ENCODE measurements at regions not wholly inside any gene's neighbourhood (a gene's known extent, or its start where the extent isn't known, plus 50 kb on each side); places are given as distances from the start of the nearest gene placed in this dataset.

DNA sequence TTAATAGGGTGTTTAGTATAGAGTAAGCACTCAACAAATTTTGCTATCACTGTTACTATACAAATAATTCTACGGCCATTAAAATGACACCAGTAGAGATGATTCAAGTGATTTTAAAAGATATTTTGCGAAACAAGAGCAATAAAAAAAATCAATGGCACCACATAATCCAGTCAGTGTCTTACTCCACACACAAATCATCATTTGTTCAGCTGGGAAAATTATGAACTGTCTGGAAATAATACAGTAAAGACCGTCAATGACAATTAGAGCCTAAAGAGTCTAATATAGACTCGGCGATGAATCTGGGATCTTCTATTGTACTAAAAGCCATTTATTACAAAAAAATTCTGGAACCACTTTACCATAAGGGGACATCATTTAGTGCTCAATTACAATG, 270.5 kb downstream of the ARRDC4 start:
- TF ChIP-seq, protein P1, sequence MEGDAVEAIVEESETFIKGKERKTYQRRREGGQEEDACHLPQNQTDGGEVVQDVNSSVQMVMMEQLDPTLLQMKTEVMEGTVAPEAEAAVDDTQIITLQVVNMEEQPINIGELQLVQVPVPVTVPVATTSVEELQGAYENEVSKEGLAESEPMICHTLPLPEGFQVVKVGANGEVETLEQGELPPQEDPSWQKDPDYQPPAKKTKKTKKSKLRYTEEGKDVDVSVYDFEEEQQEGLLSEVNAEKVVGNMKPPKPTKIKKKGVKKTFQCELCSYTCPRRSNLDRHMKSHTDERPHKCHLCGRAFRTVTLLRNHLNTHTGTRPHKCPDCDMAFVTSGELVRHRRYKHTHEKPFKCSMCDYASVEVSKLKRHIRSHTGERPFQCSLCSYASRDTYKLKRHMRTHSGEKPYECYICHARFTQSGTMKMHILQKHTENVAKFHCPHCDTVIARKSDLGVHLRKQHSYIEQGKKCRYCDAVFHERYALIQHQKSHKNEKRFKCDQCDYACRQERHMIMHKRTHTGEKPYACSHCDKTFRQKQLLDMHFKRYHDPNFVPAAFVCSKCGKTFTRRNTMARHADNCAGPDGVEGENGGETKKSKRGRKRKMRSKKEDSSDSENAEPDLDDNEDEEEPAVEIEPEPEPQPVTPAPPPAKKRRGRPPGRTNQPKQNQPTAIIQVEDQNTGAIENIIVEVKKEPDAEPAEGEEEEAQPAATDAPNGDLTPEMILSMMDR (IDR thresholded peaks at IDR 0.05; ENCODE audit: low read depth, low read length), result no peak
- no peak for TF ChIP-seq POLR2A (IDR thresholded peaks at IDR 0.05; ENCODE audit: extremely low read depth, insufficient read length)

Measured in NB4 (cell line).